ENCODE measurements at regions not wholly inside any gene's neighbourhood (a gene's known extent, or its start where the extent isn't known, plus 50 kb on each side); places are given as distances from the start of the nearest gene placed in this dataset.

- DNase-seq = no peak
Observed at GRCh38 chr6:43946641-43947363, 176.8 kb downstream of the VEGFA start.

- no peak for DNase-seq
Observed at GRCh38 chr6:43945768-43946080, 175.7 kb downstream of the VEGFA start.

GRCh38 chr6:43944908-43945767 lies 175.1 kb downstream of the VEGFA start:
- no peak for DNase-seq

- no peak for DNase-seq
Observed at GRCh38 chr6:43943781-43944250, 173.8 kb downstream of the VEGFA start.

- no peak for DNase-seq
Observed at GRCh38 chr6:43943099-43943766, 173.2 kb downstream of the VEGFA start.

GRCh38 chr6:43942616-43943015 lies 172.6 kb downstream of the VEGFA start:
- DNase-seq = no peak

GRCh38 chr6:43942011-43942442 lies 172.0 kb downstream of the VEGFA start:
- no peak for DNase-seq

GRCh38 chr6:43941174-43941573 lies 171.2 kb downstream of the VEGFA start:
- no peak for DNase-seq

GRCh38 chr6:43940393-43941087 lies 170.5 kb downstream of the VEGFA start:
- no peak for DNase-seq

- DNase-seq = no peak
Observed at GRCh38 chr6:43940071-43940392, 170.0 kb downstream of the VEGFA start.

- DNase-seq = no peak
Observed at GRCh38 chr6:43939281-43940070, 169.5 kb downstream of the VEGFA start.

GRCh38 chr6:43938178-43939105 lies 168.4 kb downstream of the VEGFA start:
- no peak for DNase-seq

GRCh38 chr6:43937236-43938177 lies 167.5 kb downstream of the VEGFA start:
- DNase-seq = no peak

- DNase-seq = no peak
Observed at GRCh38 chr6:43936476-43936875, 166.5 kb downstream of the VEGFA start.

GRCh38 chr6:43935921-43936439 lies 166.0 kb downstream of the VEGFA start:
- DNase-seq = no peak

GRCh38 chr6:43934803-43935602 lies 165.0 kb downstream of the VEGFA start:
- no peak for DNase-seq

- DNase-seq = no peak
Observed at GRCh38 chr6:43934183-43934802, 164.3 kb downstream of the VEGFA start.

- no peak for DNase-seq
Observed at GRCh38 chr6:43933148-43933885, 163.3 kb downstream of the VEGFA start.

All from NCI-H1930 (cell line).